Esophagus muscularis mucosa (tissue), 3 donors: ENCODE measurements at regions not wholly inside any gene's neighbourhood (a gene's known extent, or its start where the extent isn't known, plus 50 kb on each side); places are given as distances from the start of the nearest gene placed in this dataset.

Experiments used
- POLR2AphosphoS5 ChIP-seq, 2 donors: sonication (generic); formaldehyde crosslinking; IDR thresholded peaks; one replicate each; pipeline ENCODE4 v1.6.1; 2017; ENCODE audit warnings: antibody characterized with exemption in 2 of 2
- TF ChIP-seq, protein P1 (sequence below), 3 experiments: fragments of 200-600 bp in 2 of 3; fragments of 450-650 bp in 1 of 3; sonication (generic) in 2 of 3; IDR thresholded peaks; one replicate each; pipeline ENCODE4 v1.5.1; 2017 to 2019; ENCODE audit warnings: antibody characterized with exemption in 3 of 3, mild to moderate bottlenecking in 2 of 3, moderate library complexity in 1 of 3

GRCh38 chr20:43809206-43809819 is 82.5 kb upstream of the GTSF1L start:
- TF ChIP-seq, protein P1, sequence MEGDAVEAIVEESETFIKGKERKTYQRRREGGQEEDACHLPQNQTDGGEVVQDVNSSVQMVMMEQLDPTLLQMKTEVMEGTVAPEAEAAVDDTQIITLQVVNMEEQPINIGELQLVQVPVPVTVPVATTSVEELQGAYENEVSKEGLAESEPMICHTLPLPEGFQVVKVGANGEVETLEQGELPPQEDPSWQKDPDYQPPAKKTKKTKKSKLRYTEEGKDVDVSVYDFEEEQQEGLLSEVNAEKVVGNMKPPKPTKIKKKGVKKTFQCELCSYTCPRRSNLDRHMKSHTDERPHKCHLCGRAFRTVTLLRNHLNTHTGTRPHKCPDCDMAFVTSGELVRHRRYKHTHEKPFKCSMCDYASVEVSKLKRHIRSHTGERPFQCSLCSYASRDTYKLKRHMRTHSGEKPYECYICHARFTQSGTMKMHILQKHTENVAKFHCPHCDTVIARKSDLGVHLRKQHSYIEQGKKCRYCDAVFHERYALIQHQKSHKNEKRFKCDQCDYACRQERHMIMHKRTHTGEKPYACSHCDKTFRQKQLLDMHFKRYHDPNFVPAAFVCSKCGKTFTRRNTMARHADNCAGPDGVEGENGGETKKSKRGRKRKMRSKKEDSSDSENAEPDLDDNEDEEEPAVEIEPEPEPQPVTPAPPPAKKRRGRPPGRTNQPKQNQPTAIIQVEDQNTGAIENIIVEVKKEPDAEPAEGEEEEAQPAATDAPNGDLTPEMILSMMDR (IDR thresholded peaks at IDR 0.05): no peak
- no peak for TF ChIP-seq POLR2AphosphoS5 (IDR thresholded peaks at IDR 0.05)
